ENCODE measurements at regions not wholly inside any gene's neighbourhood (a gene's known extent, or its start where the extent isn't known, plus 50 kb on each side); places are given as distances from the start of the nearest gene placed in this dataset.

DNA sequence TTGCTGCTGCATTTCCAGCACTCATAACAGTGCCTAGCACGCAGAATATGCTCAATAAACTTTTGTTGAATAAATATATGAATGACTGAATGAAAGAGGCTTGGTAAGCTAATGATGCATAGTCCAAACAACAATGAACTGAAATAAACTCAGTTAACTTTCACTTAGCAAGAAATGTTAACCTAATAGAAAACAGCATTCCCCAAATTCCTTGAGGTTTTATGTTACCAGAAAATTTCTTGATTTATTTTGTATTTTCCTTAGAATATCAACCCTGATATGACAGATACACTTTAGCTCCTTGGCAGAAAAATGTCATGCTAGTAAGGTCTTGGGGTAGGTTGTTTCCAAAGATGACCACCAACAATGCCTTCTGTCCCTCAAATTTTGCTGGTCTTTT, 217.4 kb downstream of the KCNE4 start:
- no peak overlapping the region for H3K27ac ChIP-seq (ENCODE audit: insufficient read depth, low read length)
- no peak overlapping the region for H3K4me3 ChIP-seq (replicated peaks in 1 of 4; ENCODE audit: control extremely low read depth in 1 of 4, insufficient read depth in 1 of 4, low read depth in 3 of 4, low read length in 4 of 4)
- H3K27me3 ChIP-seq (ENCODE audit: control insufficient read depth, insufficient read depth, low read length): no peaks in the 10 kb centered on the region
- H2AFZ ChIP-seq (ENCODE audit: low read length): no peak overlapping the region
- no peaks in the 10 kb centered on the region for H3K36me3 ChIP-seq (ENCODE audit: control insufficient read depth, insufficient read depth, low read length)
- TF ChIP-seq CTCF (conservative IDR thresholded peaks at IDR 0.05 in 1 of 2, IDR thresholded peaks at IDR 0.05 in 1 of 2; ENCODE audit: low read depth in 1 of 2, low read length in 2 of 2) (no peak), EZH2 (IDR thresholded peaks at IDR 0.05; ENCODE audit: low read length, missing control alignments) (no peak)
- H3K9ac ChIP-seq (ENCODE audit: insufficient read depth, low read length): no peak overlapping the region
- no peaks in the 10 kb centered on the region for H4K20me1 ChIP-seq (ENCODE audit: control insufficient read depth, extremely low read depth, insufficient read depth, low read length)
- H3K9me3 ChIP-seq (ENCODE audit: control insufficient read depth, insufficient read depth, low read depth, low read length): no peaks in the 10 kb centered on the region
- no peaks in the 10 kb centered on the region for H3K79me2 ChIP-seq (ENCODE audit: control insufficient read depth, insufficient read depth, low read length)
- no peaks in the 10 kb centered on the region for H3K4me1 ChIP-seq (ENCODE audit: control insufficient read depth, extremely low read depth, insufficient read depth, low read length)
- H3K4me2 ChIP-seq (ENCODE audit: extremely low read depth, insufficient read depth, low read length): no peak overlapping the region
- DNase-seq (ENCODE audit: low read depth in 2 of 2): peak in 1 of 2 donors; percentile 17

DNA sequence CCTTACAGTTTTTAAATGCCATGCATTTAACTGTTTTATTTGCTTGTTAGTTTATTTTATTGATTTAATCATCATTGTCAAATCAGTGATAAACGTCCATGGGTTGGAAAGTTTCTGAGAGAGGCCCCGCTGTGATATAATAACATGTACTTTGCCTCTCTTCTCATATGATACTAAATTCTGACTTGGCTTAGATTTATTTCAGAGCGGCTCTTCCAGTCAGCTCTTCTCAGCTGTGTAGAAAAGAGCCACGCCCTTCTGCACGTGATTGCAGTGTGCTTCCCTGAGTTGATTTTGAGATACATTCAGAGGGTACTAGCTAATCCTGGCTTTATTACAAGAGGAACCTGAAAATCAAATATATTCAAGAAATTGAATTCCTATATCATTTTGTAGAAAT, 218.6 kb downstream of the KCNE4 start:
- H3K36me3 ChIP-seq (ENCODE audit: control insufficient read depth, insufficient read depth, low read length): no peaks in the 10 kb centered on the region
- H3K4me3 ChIP-seq (replicated peaks in 1 of 4; ENCODE audit: control extremely low read depth in 1 of 4, insufficient read depth in 1 of 4, low read depth in 3 of 4, low read length in 4 of 4): no peak overlapping the region
- no peak for DNase-seq (ENCODE audit: low read depth in 2 of 2)

GRCh38 chr2:223273995-223274394, 222.0 kb downstream of the KCNE4 start:
- Histone ChIP-seq H4K20me1 (ENCODE audit: control insufficient read depth, extremely low read depth, insufficient read depth, low read length) (no peaks in the 10 kb centered on the region), H3K79me2 (ENCODE audit: control insufficient read depth, insufficient read depth, low read length) (no peaks in the 10 kb centered on the region), H2AFZ (ENCODE audit: low read length) (no peak overlapping the region), H3K9ac (ENCODE audit: insufficient read depth, low read length) (no peak overlapping the region), H3K4me3 (replicated peaks in 1 of 4; ENCODE audit: control extremely low read depth in 1 of 4, insufficient read depth in 1 of 4, low read depth in 3 of 4, low read length in 4 of 4) (no peak overlapping the region), H3K4me2 (ENCODE audit: extremely low read depth, insufficient read depth, low read length) (no peak overlapping the region), H3K27me3 (ENCODE audit: control insufficient read depth, insufficient read depth, low read length) (no peaks in the 10 kb centered on the region), H3K36me3 (ENCODE audit: control insufficient read depth, insufficient read depth, low read length) (no peaks in the 10 kb centered on the region), H3K27ac (ENCODE audit: insufficient read depth, low read length) (no peak overlapping the region), H3K9me3 (ENCODE audit: control insufficient read depth, insufficient read depth, low read depth, low read length) (no peaks in the 10 kb centered on the region), H3K4me1 (ENCODE audit: control insufficient read depth, extremely low read depth, insufficient read depth, low read length) (no peaks in the 10 kb centered on the region)
- no peak for DNase-seq (ENCODE audit: low read depth in 2 of 2)
- TF ChIP-seq EZH2 (IDR thresholded peaks at IDR 0.05; ENCODE audit: low read length, missing control alignments) (no peak), CTCF (conservative IDR thresholded peaks at IDR 0.05 in 1 of 2, IDR thresholded peaks at IDR 0.05 in 1 of 2; ENCODE audit: low read depth in 1 of 2, low read length in 2 of 2) (no peak)

More for the DNA sequence above, 218.6 kb downstream of the KCNE4 start:
- no peaks in the 10 kb centered on the region for H3K4me1 ChIP-seq (ENCODE audit: control insufficient read depth, extremely low read depth, insufficient read depth, low read length)
- no peak overlapping the region for H3K4me2 ChIP-seq (ENCODE audit: extremely low read depth, insufficient read depth, low read length)
- H3K79me2 ChIP-seq (ENCODE audit: control insufficient read depth, insufficient read depth, low read length): no peaks in the 10 kb centered on the region
- no peak overlapping the region for H2AFZ ChIP-seq (ENCODE audit: low read length)
- TF ChIP-seq EZH2 (IDR thresholded peaks at IDR 0.05; ENCODE audit: low read length, missing control alignments) (no peak), CTCF (conservative IDR thresholded peaks at IDR 0.05 in 1 of 2, IDR thresholded peaks at IDR 0.05 in 1 of 2; ENCODE audit: low read depth in 1 of 2, low read length in 2 of 2) (no peak)
- H3K27ac ChIP-seq (ENCODE audit: insufficient read depth, low read length): no peak overlapping the region
- no peaks in the 10 kb centered on the region for H4K20me1 ChIP-seq (ENCODE audit: control insufficient read depth, extremely low read depth, insufficient read depth, low read length)
- H3K27me3 ChIP-seq (ENCODE audit: control insufficient read depth, insufficient read depth, low read length): no peaks in the 10 kb centered on the region
- H3K9me3 ChIP-seq (ENCODE audit: control insufficient read depth, insufficient read depth, low read depth, low read length): no peaks in the 10 kb centered on the region
- no peak overlapping the region for H3K9ac ChIP-seq (ENCODE audit: insufficient read depth, low read length)

Data from fibroblast of lung (primary cell).